ENCODE measurements at regions not wholly inside any gene's neighbourhood (a gene's known extent, or its start where the extent isn't known, plus 50 kb on each side); places are given as distances from the start of the nearest gene placed in this dataset.

DNA sequence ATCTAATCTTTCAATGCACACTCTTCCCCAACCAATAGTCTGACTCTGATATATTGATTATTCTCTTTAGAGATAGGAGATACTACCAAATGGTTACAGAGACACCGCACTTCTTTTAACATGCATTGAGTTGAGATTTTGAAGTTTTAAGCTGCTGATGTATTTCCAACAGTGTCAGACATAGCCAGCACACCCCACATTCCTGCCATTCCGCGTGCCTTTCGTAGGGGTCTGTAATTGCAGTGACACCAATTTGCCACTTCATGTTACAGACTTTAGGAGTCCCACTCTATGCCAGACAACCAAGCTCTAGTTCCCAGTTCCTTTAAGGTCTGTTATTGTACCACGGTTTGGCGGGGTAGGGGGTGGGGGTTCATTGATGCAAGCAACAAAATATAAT, 618.2 kb upstream of the FRG1 start:
- H3K79me2 ChIP-seq (ENCODE audit: low read length) = no peaks in the 10 kb centered on the region
- no peaks in the 10 kb centered on the region for H3K36me3 ChIP-seq (replicated peaks; ENCODE audit: low read depth, low read length)
- H2AFZ ChIP-seq (ENCODE audit: low read depth, low read length) = no peak overlapping the region
- no peak overlapping the region for H3K4me3 ChIP-seq (ENCODE audit: low read length)
- no peaks in the 10 kb centered on the region for H3K9me3 ChIP-seq (ENCODE audit: insufficient read depth, low read length)
- H3K27ac ChIP-seq (ENCODE audit: low read length) = no peak overlapping the region
- no peak for TF ChIP-seq EZH2phosphoT487 (IDR thresholded peaks at IDR 0.05; ENCODE audit: low read depth)
- TF ChIP-seq, protein P1, sequence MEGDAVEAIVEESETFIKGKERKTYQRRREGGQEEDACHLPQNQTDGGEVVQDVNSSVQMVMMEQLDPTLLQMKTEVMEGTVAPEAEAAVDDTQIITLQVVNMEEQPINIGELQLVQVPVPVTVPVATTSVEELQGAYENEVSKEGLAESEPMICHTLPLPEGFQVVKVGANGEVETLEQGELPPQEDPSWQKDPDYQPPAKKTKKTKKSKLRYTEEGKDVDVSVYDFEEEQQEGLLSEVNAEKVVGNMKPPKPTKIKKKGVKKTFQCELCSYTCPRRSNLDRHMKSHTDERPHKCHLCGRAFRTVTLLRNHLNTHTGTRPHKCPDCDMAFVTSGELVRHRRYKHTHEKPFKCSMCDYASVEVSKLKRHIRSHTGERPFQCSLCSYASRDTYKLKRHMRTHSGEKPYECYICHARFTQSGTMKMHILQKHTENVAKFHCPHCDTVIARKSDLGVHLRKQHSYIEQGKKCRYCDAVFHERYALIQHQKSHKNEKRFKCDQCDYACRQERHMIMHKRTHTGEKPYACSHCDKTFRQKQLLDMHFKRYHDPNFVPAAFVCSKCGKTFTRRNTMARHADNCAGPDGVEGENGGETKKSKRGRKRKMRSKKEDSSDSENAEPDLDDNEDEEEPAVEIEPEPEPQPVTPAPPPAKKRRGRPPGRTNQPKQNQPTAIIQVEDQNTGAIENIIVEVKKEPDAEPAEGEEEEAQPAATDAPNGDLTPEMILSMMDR (IDR thresholded peaks at IDR 0.05; ENCODE audit: low read depth, low read length) = no peak
- no peak overlapping the region for H3K4me2 ChIP-seq (ENCODE audit: low read length)
- no peaks in the 10 kb centered on the region for H3K27me3 ChIP-seq (ENCODE audit: low read depth, low read length)
- H3K4me1 ChIP-seq (ENCODE audit: low read length) = no peaks in the 10 kb centered on the region
- H3K9ac ChIP-seq (ENCODE audit: low read length) = no peak overlapping the region
- H4K20me1 ChIP-seq (ENCODE audit: insufficient read depth, low read length) = no peaks in the 10 kb centered on the region

DNA sequence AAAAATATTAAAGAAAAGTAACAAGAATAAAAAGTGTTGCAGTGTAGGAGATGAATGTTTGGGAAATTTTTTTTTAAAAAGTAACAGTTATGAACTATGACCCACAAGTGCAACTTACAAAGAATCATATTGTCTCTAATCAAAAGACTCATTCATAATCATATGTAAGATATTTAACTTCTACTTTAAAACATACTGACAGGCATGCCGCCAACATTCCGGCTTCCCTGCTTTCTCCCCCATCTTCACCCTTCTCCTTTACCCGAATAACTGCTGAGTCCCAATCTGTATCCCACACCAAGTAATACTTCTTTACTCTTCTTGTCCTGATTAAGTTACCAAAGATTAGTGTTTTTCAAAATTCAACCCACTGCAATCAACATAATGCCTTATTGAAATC, 598.8 kb upstream of the FRG1 start:
- H3K79me2 ChIP-seq (ENCODE audit: low read length) = no peaks in the 10 kb centered on the region
- H2AFZ ChIP-seq (ENCODE audit: low read depth, low read length) = no peak overlapping the region
- TF ChIP-seq, protein P1 (IDR thresholded peaks at IDR 0.05; ENCODE audit: low read depth, low read length) = no peak
- no peak for TF ChIP-seq EZH2phosphoT487 (IDR thresholded peaks at IDR 0.05; ENCODE audit: low read depth)
- H3K9me3 ChIP-seq (ENCODE audit: insufficient read depth, low read length) = no peaks in the 10 kb centered on the region
- H3K27ac ChIP-seq (ENCODE audit: low read length) = no peak overlapping the region
- no peaks in the 10 kb centered on the region for H3K4me1 ChIP-seq (ENCODE audit: low read length)
- no peaks in the 10 kb centered on the region for H3K27me3 ChIP-seq (ENCODE audit: low read depth, low read length)
- no peak overlapping the region for H3K4me2 ChIP-seq (ENCODE audit: low read length)
- no peaks in the 10 kb centered on the region for H3K36me3 ChIP-seq (replicated peaks; ENCODE audit: low read depth, low read length)
- H3K9ac ChIP-seq (ENCODE audit: low read length) = no peak overlapping the region
- no peak overlapping the region for H3K4me3 ChIP-seq (ENCODE audit: low read length)
- H4K20me1 ChIP-seq (ENCODE audit: insufficient read depth, low read length) = no peaks in the 10 kb centered on the region

DNA sequence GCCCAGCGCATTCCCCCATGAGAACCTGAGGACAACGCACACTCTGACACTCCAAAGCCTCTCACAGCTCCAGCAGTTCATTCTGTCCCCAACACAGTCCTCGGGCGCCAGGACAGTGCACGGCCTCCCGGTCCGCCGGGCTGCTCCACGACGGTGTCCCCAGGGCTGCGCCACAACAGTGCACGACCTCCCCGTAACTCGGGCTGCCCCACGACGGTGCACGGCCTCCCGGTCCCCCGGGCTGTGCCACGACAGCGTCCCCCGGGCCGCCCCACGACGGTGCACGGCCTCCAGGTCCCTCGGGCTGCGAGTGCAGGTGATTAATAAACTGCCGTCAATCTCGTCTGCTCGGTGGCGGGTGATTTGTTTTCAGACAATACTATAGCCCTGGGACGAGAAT, 585.1 kb upstream of the FRG1 start:
- no peaks in the 10 kb centered on the region for H3K36me3 ChIP-seq (replicated peaks; ENCODE audit: low read depth, low read length)
- H3K27ac ChIP-seq (ENCODE audit: low read length) = no peak overlapping the region
- no peaks in the 10 kb centered on the region for H3K9me3 ChIP-seq (ENCODE audit: insufficient read depth, low read length)
- no peaks in the 10 kb centered on the region for H3K4me1 ChIP-seq (ENCODE audit: low read length)
- H3K4me2 ChIP-seq (ENCODE audit: low read length) = no peak overlapping the region
- TF ChIP-seq, protein P1 (IDR thresholded peaks at IDR 0.05; ENCODE audit: low read depth, low read length) = no peak
- no peak for TF ChIP-seq EZH2phosphoT487 (IDR thresholded peaks at IDR 0.05; ENCODE audit: low read depth)
- H3K27me3 ChIP-seq (ENCODE audit: low read depth, low read length) = no peaks in the 10 kb centered on the region
- no peak overlapping the region for H3K4me3 ChIP-seq (ENCODE audit: low read length)
- H4K20me1 ChIP-seq (ENCODE audit: insufficient read depth, low read length) = no peaks in the 10 kb centered on the region
- H3K9ac ChIP-seq (ENCODE audit: low read length) = no peak overlapping the region
- H2AFZ ChIP-seq (ENCODE audit: low read depth, low read length) = no peak overlapping the region
- H3K79me2 ChIP-seq (ENCODE audit: low read length) = no peaks in the 10 kb centered on the region

DNA sequence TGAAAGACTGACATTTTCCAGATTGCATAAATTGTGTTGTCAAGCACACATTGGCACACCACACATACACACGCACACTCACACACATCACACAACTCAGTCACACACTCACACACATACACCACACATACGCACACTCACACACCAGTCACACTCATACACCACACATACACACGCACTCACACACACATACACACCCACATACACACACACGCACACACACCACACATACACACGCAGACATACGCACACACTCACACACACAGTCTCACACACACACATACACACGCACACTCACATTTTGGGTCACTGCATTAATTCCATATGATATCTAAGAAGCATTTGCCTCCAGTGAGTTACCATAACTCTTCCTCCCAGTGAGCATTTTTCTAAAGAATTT, 578.3 kb upstream of the FRG1 start:
- no peak for TF ChIP-seq EZH2phosphoT487 (IDR thresholded peaks at IDR 0.05; ENCODE audit: low read depth)
- TF ChIP-seq, protein P1 (IDR thresholded peaks at IDR 0.05; ENCODE audit: low read depth, low read length) = no peak
- H3K4me3 ChIP-seq (ENCODE audit: low read length) = no peak overlapping the region
- H3K4me1 ChIP-seq (ENCODE audit: low read length) = no peaks in the 10 kb centered on the region
- H3K36me3 ChIP-seq (replicated peaks; ENCODE audit: low read depth, low read length) = no peaks in the 10 kb centered on the region
- H3K79me2 ChIP-seq (ENCODE audit: low read length) = no peaks in the 10 kb centered on the region
- H4K20me1 ChIP-seq (ENCODE audit: insufficient read depth, low read length) = no peaks in the 10 kb centered on the region
- H3K27me3 ChIP-seq (ENCODE audit: low read depth, low read length) = no peaks in the 10 kb centered on the region
- H3K9ac ChIP-seq (ENCODE audit: low read length) = no peak overlapping the region
- H3K9me3 ChIP-seq (ENCODE audit: insufficient read depth, low read length) = no peaks in the 10 kb centered on the region
- H3K27ac ChIP-seq (ENCODE audit: low read length) = no peak overlapping the region
- H2AFZ ChIP-seq (ENCODE audit: low read depth, low read length) = no peak overlapping the region
- H3K4me2 ChIP-seq (ENCODE audit: low read length) = no peak overlapping the region
